Breast epithelium (tissue), 3 donors: ENCODE measurements at regions not wholly inside any gene's neighbourhood (a gene's known extent, or its start where the extent isn't known, plus 50 kb on each side); places are given as distances from the start of the nearest gene placed in this dataset.

ENCODE experiments used
- CTCF ChIP-seq, 3 donors: fragments of 450-650 bp; IDR thresholded peaks; one replicate each; pipeline ENCODE4 v1.5.1; 2016 to 2017; ENCODE audit warnings: antibody characterized with exemption in 3 of 3, mild to moderate bottlenecking in 3 of 3, moderate library complexity in 3 of 3
- POLR2A ChIP-seq: fragments of 450-650 bp; IDR thresholded peaks from one replicate; pipeline ENCODE4 v1.6.1; 2016; ENCODE audit warnings: antibody characterized with exemption, mild to moderate bottlenecking, moderate library complexity

GRCh38 chr2:128559533-128560515, 241.2 kb upstream of the HS6ST1 start:
- no peak for TF ChIP-seq CTCF (IDR thresholded peaks at IDR 0.05)
- TF ChIP-seq POLR2A, result no peak
